PC-9 (cell line): ENCODE measurements at regions not wholly inside any gene's neighbourhood (a gene's known extent, or its start where the extent isn't known, plus 50 kb on each side); places are given as distances from the start of the nearest gene placed in this dataset.
A peak's percentile ranks its signal among the peaks of the same experiment; 100 is the strongest.

Experiments
- BruUV-seq: library from RNA; stranded (reverse); fragments of 400-500 nt; replicated peaks from 2 replicates; lab custom pipeline; 2021; lab: Mats Ljungman, UMichigan
- CTCF ChIA-PET: fragments of 300-600 bp; sonication (Branson Sonifier 250); formaldehyde crosslinking; loops from one replicate; lab custom pipeline; 2022; ENCODE audit warnings: antibody characterized with exemption; lab: Charles Lee
- POLR2A ChIA-PET: fragments of 300-600 bp; sonication (Branson Sonifier 250); formaldehyde crosslinking; loops from one replicate; lab custom pipeline; 2022; ENCODE audit warnings: antibody characterized with exemption; ENCODE audit not compliant: unreplicated experiment; lab: Charles Lee
- DNase-seq, 2 experiments: peaks; one replicate each; pipeline versions ENCODE4 v3.0.0 to v3.0.0-alpha.2; 2015 to 2022; ENCODE audit warnings: mixed read lengths in 1 of 2
- H2AFZ ChIP-seq: fragments of 200-600 bp; sonication (generic); 2 replicates; pipeline ENCODE4 v1.8.1; 2017; ENCODE audit warnings: antibody characterized with exemption
- H3F3A ChIP-seq: fragments of 200-600 bp; sonication (generic); 2 replicates; pipeline ENCODE4 v1.8.1; 2017; ENCODE audit warnings: antibody characterized with exemption, mild to moderate bottlenecking, low read depth; ENCODE audit not compliant: insufficient read depth
- H3K27ac ChIP-seq: fragments of 200-600 bp; sonication (generic); 2 replicates; pipeline ENCODE4 v1.6.1; 2016; ENCODE audit warnings: mixed run types
- H3K27me3 ChIP-seq: fragments of 200-600 bp; sonication (generic); 2 replicates; pipeline ENCODE4 v1.6.1; 2016; ENCODE audit warnings: low read depth, mixed run types; ENCODE audit not compliant: insufficient read depth
- H3K36me3 ChIP-seq: fragments of 200-600 bp; sonication (generic); 2 replicates; pipeline ENCODE4 v1.6.1; 2016; ENCODE audit warnings: low read depth, mixed run types
- H3K4me1 ChIP-seq: fragments of 200-600 bp; sonication (generic); replicated peaks from 2 replicates; pipeline ENCODE4 v1.6.1; 2016; ENCODE audit warnings: mixed run types; ENCODE audit not compliant: insufficient read depth
- H3K4me2 ChIP-seq: fragments of 200-600 bp; sonication (generic); 2 replicates; pipeline ENCODE4 v1.6.1; 2017; ENCODE audit warnings: mixed run types
- H3K4me3 ChIP-seq: fragments of 200-600 bp; sonication (generic); 2 replicates; pipeline ENCODE4 v1.6.1; 2016; ENCODE audit warnings: mixed run types
- H3K79me2 ChIP-seq: fragments of 200-600 bp; sonication (generic); 2 replicates; pipeline ENCODE4 v1.6.1; 2017; ENCODE audit warnings: low read depth, mixed run types
- H3K9me2 ChIP-seq: fragments of 200-600 bp; sonication (generic); 2 replicates; pipeline ENCODE4 v1.8.1; 2017; ENCODE audit warnings: mild to moderate bottlenecking; ENCODE audit not compliant: insufficient read depth
- H3K9me3 ChIP-seq: fragments of 200-600 bp; sonication (generic); 2 replicates; pipeline ENCODE4 v1.8.1; 2016; ENCODE audit warnings: low read depth; ENCODE audit not compliant: insufficient read depth
- H4K20me1 ChIP-seq: fragments of 200-600 bp; sonication (generic); 2 replicates; pipeline ENCODE4 v1.8.1; 2017; ENCODE audit not compliant: insufficient read depth
- EZH2 ChIP-seq: fragments of 200-600 bp; sonication (generic); IDR thresholded peaks from 2 replicates; pipeline ENCODE4 v1.8.0; 2017; ENCODE audit warnings: antibody characterized with exemption, low read depth
- intact Hi-C: fragments of 100-400 bp; cut with micrococcal nuclease; formaldehyde crosslinking; loops from one replicate; pipeline ENCODE4 v1.10.0; 2022; ENCODE audit not compliant: unreplicated experiment
- TF ChIP-seq, protein P1 (sequence below): fragments of 200-600 bp; sonication (generic); conservative IDR thresholded peaks from 2 replicates; pipeline ENCODE4 v1.6.1; 2017; ENCODE audit warnings: mixed run types, antibody characterized with exemption, mild to moderate bottlenecking, moderate library complexity

DNA sequence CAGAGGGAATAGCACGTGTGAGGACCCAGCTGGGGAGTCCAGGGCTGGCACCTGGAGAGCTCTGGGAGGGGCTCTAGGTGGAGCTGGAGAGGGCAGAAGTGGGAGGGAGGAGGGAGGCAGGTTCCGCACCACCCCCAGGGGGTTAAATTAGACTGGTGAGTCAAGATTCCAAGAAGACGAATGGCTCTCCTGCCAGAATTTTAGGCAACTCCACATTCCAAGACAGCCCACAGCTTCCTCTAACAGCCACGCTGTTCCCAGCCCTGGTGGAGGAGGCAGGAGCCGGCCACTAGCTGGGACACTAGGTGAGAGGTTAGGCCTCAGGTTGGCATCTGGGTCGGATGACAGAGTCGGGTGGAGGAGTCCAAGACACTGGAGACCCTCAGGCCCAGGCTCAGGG, 60.2 kb downstream of the TFAP2C start:
- H3K4me1 ChIP-seq: peaks cover 55% of the 10 kb centered on the region
- H2AFZ ChIP-seq: peak overlapping the region; percentile 67
- H3K79me2 ChIP-seq: peaks cover 16% of the 10 kb centered on the region; the same call in 1 of the 2 replicates
- H3K27me3 ChIP-seq: no peaks in the 10 kb centered on the region
- CTCF ChIA-PET: interaction anchor here (0.8 to 1.0 kb wide), 2 partner anchors 60 to 285 kb away, joined by 3 read pairs; partner anchors contain the start of gene TFAP2C
- H3K36me3 ChIP-seq: no peaks in the 10 kb centered on the region
- BruUV-seq: no TSS peak
- H3K4me2 ChIP-seq: peak overlapping the region; percentile 69
- intact Hi-C loops: loop anchor here (1.0 to 2.0 kb wide), 4 partner anchors 61 to 134 kb away; partner anchors contain the start of gene TFAP2C
- H3K4me3 ChIP-seq: peak overlapping the region; percentile 50
- H3K9me3 ChIP-seq: no peaks in the 10 kb centered on the region
- POLR2A ChIA-PET: interaction anchor here (0.5 to 0.6 kb wide), 3 partner anchors 98 to 224 kb away, joined by 3 read pairs; no protein-coding TSS in a partner anchor
- peak; percentile 84 to 98 for DNase-seq
- no peaks in the 10 kb centered on the region for H3K9me2 ChIP-seq
- peak overlapping the region; percentile 99 for H3K27ac ChIP-seq
- no peak for TF ChIP-seq EZH2
- TF ChIP-seq, protein P1, sequence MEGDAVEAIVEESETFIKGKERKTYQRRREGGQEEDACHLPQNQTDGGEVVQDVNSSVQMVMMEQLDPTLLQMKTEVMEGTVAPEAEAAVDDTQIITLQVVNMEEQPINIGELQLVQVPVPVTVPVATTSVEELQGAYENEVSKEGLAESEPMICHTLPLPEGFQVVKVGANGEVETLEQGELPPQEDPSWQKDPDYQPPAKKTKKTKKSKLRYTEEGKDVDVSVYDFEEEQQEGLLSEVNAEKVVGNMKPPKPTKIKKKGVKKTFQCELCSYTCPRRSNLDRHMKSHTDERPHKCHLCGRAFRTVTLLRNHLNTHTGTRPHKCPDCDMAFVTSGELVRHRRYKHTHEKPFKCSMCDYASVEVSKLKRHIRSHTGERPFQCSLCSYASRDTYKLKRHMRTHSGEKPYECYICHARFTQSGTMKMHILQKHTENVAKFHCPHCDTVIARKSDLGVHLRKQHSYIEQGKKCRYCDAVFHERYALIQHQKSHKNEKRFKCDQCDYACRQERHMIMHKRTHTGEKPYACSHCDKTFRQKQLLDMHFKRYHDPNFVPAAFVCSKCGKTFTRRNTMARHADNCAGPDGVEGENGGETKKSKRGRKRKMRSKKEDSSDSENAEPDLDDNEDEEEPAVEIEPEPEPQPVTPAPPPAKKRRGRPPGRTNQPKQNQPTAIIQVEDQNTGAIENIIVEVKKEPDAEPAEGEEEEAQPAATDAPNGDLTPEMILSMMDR: no peak
- H4K20me1 ChIP-seq: no peaks in the 10 kb centered on the region
- H3F3A ChIP-seq: peaks cover 32% of the 10 kb centered on the region

DNA sequence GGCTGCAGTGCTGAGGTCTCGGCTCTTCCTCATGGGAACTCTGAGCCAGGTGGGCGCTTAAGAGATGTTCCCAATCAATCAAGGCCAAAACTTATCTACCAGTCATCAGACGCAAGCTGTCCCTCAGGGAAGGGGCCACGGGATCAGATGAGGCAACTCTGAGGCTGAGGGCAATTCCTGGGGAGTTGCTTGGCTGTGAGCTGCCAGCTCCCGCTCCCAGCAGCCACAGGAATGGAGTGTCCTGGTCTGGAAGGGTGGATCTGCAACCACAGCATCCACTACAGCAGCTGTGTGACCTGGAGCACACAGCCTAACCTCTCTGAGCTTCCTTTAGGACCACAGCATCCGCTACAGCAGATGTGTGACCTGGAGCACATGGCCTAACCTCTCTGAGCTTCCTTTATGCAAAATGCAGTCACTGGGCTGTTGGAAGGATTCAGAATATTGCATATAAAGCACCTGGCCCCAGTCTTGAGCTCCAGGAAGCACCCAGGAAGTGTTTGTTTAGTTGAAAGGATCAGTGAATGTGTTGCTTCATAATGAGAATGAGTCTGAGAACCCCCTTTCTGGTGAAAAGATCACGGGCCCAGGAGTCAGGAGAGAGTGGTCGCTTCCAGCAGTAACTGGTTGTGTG, 60.9 kb downstream of the TFAP2C start:
- peak; percentile 31 to 89 for DNase-seq
- H3K9me2 ChIP-seq: no peaks in the 10 kb centered on the region
- H3K4me2 ChIP-seq: peak overlapping the region; percentile 69
- peaks cover 55% of the 10 kb centered on the region for H3K4me1 ChIP-seq
- H3K27ac ChIP-seq: peak overlapping the region; percentile 99
- TF ChIP-seq, protein P1: 0 out of 2 replicates have a peak, but pooled peaks have one; percentile 19
- TF ChIP-seq EZH2: no peak
- peak overlapping the region; percentile 41 for H3K4me3 ChIP-seq
- H3K79me2 ChIP-seq: peaks cover 16% of the 10 kb centered on the region; the same call in 1 of the 2 replicates
- ChIA-PET POLR2A (no interaction called here), CTCF (interaction anchor here (0.8 to 1.0 kb wide), 2 partner anchors 61 to 284 kb away, joined by 3 read pairs; partner anchors contain the start of gene TFAP2C)
- H3K36me3 ChIP-seq: no peaks in the 10 kb centered on the region
- H3F3A ChIP-seq: peaks cover 32% of the 10 kb centered on the region
- peak overlapping the region; percentile 56; the same call in 1 of the 2 replicates for H2AFZ ChIP-seq
- H3K9me3 ChIP-seq: no peaks in the 10 kb centered on the region
- no TSS peak for BruUV-seq
- intact Hi-C loops: loop anchor here (1.0 to 2.0 kb wide), 4 partner anchors 61 to 135 kb away; partner anchors contain the start of gene TFAP2C
- H4K20me1 ChIP-seq: no peaks in the 10 kb centered on the region
- H3K27me3 ChIP-seq: no peaks in the 10 kb centered on the region

- H3K27ac ChIP-seq: peak overlapping the region; percentile 99
- TF ChIP-seq, protein P1: no peak
- TF ChIP-seq EZH2: no peak
- intact Hi-C loops: no loop called here
- no TSS peak for BruUV-seq
- no peaks in the 10 kb centered on the region for H4K20me1 ChIP-seq
- ChIA-PET CTCF (no interaction called here), POLR2A (interaction anchor here (0.6 kb wide), 1 partner anchor 295 kb away, joined by 3 read pairs; no protein-coding TSS in a partner anchor)
- no peaks in the 10 kb centered on the region for H3K36me3 ChIP-seq
- 0 out of 2 replicates have a peak overlapping the region, but pooled peaks have one; percentile 16 for H2AFZ ChIP-seq
- peak overlapping the region; percentile 41; the same call in 1 of the 2 replicates for H3K4me3 ChIP-seq
- H3K4me1 ChIP-seq: peaks cover 55% of the 10 kb centered on the region
- no peaks in the 10 kb centered on the region for H3K9me3 ChIP-seq
- H3K4me2 ChIP-seq: peak overlapping the region; percentile 69
- peak; percentile 69 to 93 for DNase-seq
- peaks cover 16% of the 10 kb centered on the region; the same call in 1 of the 2 replicates for H3K79me2 ChIP-seq
- H3F3A ChIP-seq: peaks cover 32% of the 10 kb centered on the region
- H3K9me2 ChIP-seq: no peaks in the 10 kb centered on the region
- no peaks in the 10 kb centered on the region for H3K27me3 ChIP-seq
These were observed 61.5 kb downstream of the TFAP2C start for GRCh38 chr20:56690531-56691175.
